ENCODE measurements at regions not wholly inside any gene's neighbourhood (a gene's known extent, or its start where the extent isn't known, plus 50 kb on each side); places are given as distances from the start of the nearest gene placed in this dataset.

- Histone ChIP-seq H4K20me1 (ENCODE audit: insufficient read depth) (no peaks in the 10 kb centered on the region), H3K4me3 (ENCODE audit: low read depth in 2 of 2, low read length in 1 of 2) (no peak overlapping the region), H3K9me3 (no peaks in the 10 kb centered on the region), H3K27ac (ENCODE audit: low read depth in 2 of 2, low read length in 1 of 2) (no peak overlapping the region), H3K4me1 (ENCODE audit: control insufficient read depth in 1 of 2, insufficient read depth in 2 of 2, low read depth in 1 of 2, low read length in 1 of 2) (no peaks in the 10 kb centered on the region), H3K9ac (no peak overlapping the region), H2AFZ (ENCODE audit: low read depth) (no peak overlapping the region), H3K79me2 (ENCODE audit: insufficient read depth) (no peaks in the 10 kb centered on the region), H3K4me2 (no peak overlapping the region), H3K9me2 (no peaks in the 10 kb centered on the region), H3K27me3 (ENCODE audit: insufficient read depth) (no peaks in the 10 kb centered on the region), H3F3A (replicated peaks; ENCODE audit: insufficient read depth) (no peaks in the 10 kb centered on the region), H3K36me3 (replicated peaks in 1 of 2; ENCODE audit: control insufficient read depth in 1 of 2, insufficient read depth in 2 of 2, low read length in 1 of 2) (no peaks in the 10 kb centered on the region)
- WGBS (ENCODE audit: low lambda C conversion rate), result 92% methylated on average over 4 of the region's 4 CpGs
- CTCF ChIA-PET, result interaction anchor here (0.9 kb wide), 1 partner anchor 61 kb away, joined by 3 read pairs; no protein-coding TSS in a partner anchor
- TF ChIP-seq USF1 (IDR thresholded peaks at IDR 0.05; ENCODE audit: borderline replicate concordance, low read depth), result no peak
- TF ChIP-seq ELF1 (IDR thresholded peaks at IDR 0.05), result no peak
- no peak for TF ChIP-seq USF2 (IDR thresholded peaks at IDR 0.05; ENCODE audit: borderline replicate concordance, low read depth, low read length)
- TF ChIP-seq FOXJ3 (CRISPR knock-in tag; IDR thresholded peaks at IDR 0.05), result no peak
- no peak for TF ChIP-seq MXI1 (IDR thresholded peaks at IDR 0.05; ENCODE audit: low read depth, low read length)
- TF ChIP-seq MEF2A (IDR thresholded peaks at IDR 0.05; ENCODE audit: borderline replicate concordance, low read depth), result no peak
- no peak for DNase-seq
- POLR2A ChIA-PET, result no interaction called here
These were observed 179.6 kb downstream of the LURAP1L start for GRCh38 chr9:12954441-12954840.

GRCh38 chr9:12955510-12956163, 180.8 kb downstream of the LURAP1L start:
- no peaks in the 10 kb centered on the region for H3K9me2 ChIP-seq
- DNase-seq, result no peak
- no peak overlapping the region for H3K9ac ChIP-seq
- H3K27ac ChIP-seq (ENCODE audit: low read depth in 2 of 2, low read length in 1 of 2), result no peak overlapping the region
- H2AFZ ChIP-seq (ENCODE audit: low read depth), result no peak overlapping the region
- no peaks in the 10 kb centered on the region for H3K4me1 ChIP-seq (ENCODE audit: control insufficient read depth in 1 of 2, insufficient read depth in 2 of 2, low read depth in 1 of 2, low read length in 1 of 2)
- H4K20me1 ChIP-seq (ENCODE audit: insufficient read depth), result no peaks in the 10 kb centered on the region
- H3F3A ChIP-seq (replicated peaks; ENCODE audit: insufficient read depth), result no peaks in the 10 kb centered on the region
- H3K27me3 ChIP-seq (ENCODE audit: insufficient read depth), result no peaks in the 10 kb centered on the region
- 69% methylated on average over 9 of the region's 11 CpGs for WGBS (ENCODE audit: low lambda C conversion rate)
- no peak overlapping the region for H3K4me3 ChIP-seq (ENCODE audit: low read depth in 2 of 2, low read length in 1 of 2)
- ChIA-PET CTCF (interaction anchor here (0.9 to 1.5 kb wide), 3 partner anchors 14 to 63 kb away, joined by 3 read pairs; no protein-coding TSS in a partner anchor), POLR2A (no interaction called here)
- no peaks in the 10 kb centered on the region for H3K9me3 ChIP-seq
- TF ChIP-seq TAF1 (IDR thresholded peaks at IDR 0.05; ENCODE audit: borderline replicate concordance, low read depth, low read length) (no peak), NFIC (IDR thresholded peaks at IDR 0.05; ENCODE audit: borderline replicate concordance) (no peak), YY1 (IDR thresholded peaks at IDR 0.05; ENCODE audit: low read depth) (no peak), SMC3 (IDR thresholded peaks at IDR 0.05; ENCODE audit: low read depth, low read length) (no peak), IRF3 (IDR thresholded peaks at IDR 0.05; ENCODE audit: low read depth, low read length) (no peak), FOSL2 (IDR thresholded peaks at IDR 0.05; ENCODE audit: borderline replicate concordance, low read depth) (no peak), SIN3A (IDR thresholded peaks at IDR 0.05; ENCODE audit: borderline replicate concordance, low read depth, low read length) (no peak), MEF2A (IDR thresholded peaks at IDR 0.05; ENCODE audit: borderline replicate concordance, low read depth) (no peak), GATA2 (CRISPR knock-in tag; IDR thresholded peaks at IDR 0.05) (no peak), USF1 (IDR thresholded peaks at IDR 0.05; ENCODE audit: borderline replicate concordance, low read depth) (no peak), JUND (IDR thresholded peaks at IDR 0.05) (no peak), ZBTB33 (IDR thresholded peaks at IDR 0.05; ENCODE audit: borderline replicate concordance, low read depth) (no peak), EZH2phosphoT487 (IDR thresholded peaks at IDR 0.05; ENCODE audit: borderline replicate concordance, low read depth) (no peak), TEAD4 (IDR thresholded peaks at IDR 0.05; ENCODE audit: borderline replicate concordance, insufficient read depth) (no peak), PBX3 (IDR thresholded peaks at IDR 0.05) (no peak), MXI1 (IDR thresholded peaks at IDR 0.05; ENCODE audit: low read depth, low read length) (no peak)
- H3K4me2 ChIP-seq, result no peak overlapping the region
- no peaks in the 10 kb centered on the region for H3K79me2 ChIP-seq (ENCODE audit: insufficient read depth)
- no peaks in the 10 kb centered on the region for H3K36me3 ChIP-seq (replicated peaks in 1 of 2; ENCODE audit: control insufficient read depth in 1 of 2, insufficient read depth in 2 of 2, low read length in 1 of 2)
